Endothelial cell of umbilical vein (primary cell): ENCODE measurements at regions not wholly inside any gene's neighbourhood (a gene's known extent, or its start where the extent isn't known, plus 50 kb on each side); places are given as distances from the start of the nearest gene placed in this dataset.

ENCODE experiments used
- BruUV-seq: library from RNA; stranded (reverse); fragments of 400-500 nt; replicated peaks from 2 replicates; lab custom pipeline; 2021; lab: Mats Ljungman, UMichigan
- CTCF ChIA-PET: fragments of 300-600, 350-600 bp; sonication (Branson Sonifier 250); formaldehyde crosslinking; loops from one replicate; lab custom pipeline; 2021; ENCODE audit warnings: antibody characterized with exemption, inconsistent platforms; lab: Charles Lee
- POLR2A ChIA-PET: fragments of 300-600, 350-600 bp; sonication (Branson Sonifier 250); formaldehyde crosslinking; loops from one replicate; lab custom pipeline; 2021; ENCODE audit warnings: antibody characterized with exemption, inconsistent platforms; lab: Charles Lee
- DNase-seq: peaks from one replicate; pipeline ENCODE4 v3.0.0-alpha.2; 2011; ENCODE audit warnings: low read depth, low spot score
- FAIRE-seq: peaks from 2 replicates; lab custom pipeline; 2011; peaks lifted over from hg19 to GRCh38; lab: Jason Lieb, UNC
- H2AFZ ChIP-seq: 2 replicates; pipeline ENCODE4 v1.6.0; 2012; ENCODE audit warnings: low read depth, low read length, control low read depth, inconsistent platforms
- H3K27ac ChIP-seq: 2 replicates; pipeline ENCODE4 v1.5.1; 2011; ENCODE audit warnings: low read depth, mild to moderate bottlenecking, control low read depth, low read length, moderate library complexity; ENCODE audit not compliant: insufficient read depth
- H3K27me3 ChIP-seq, 2 experiments: 2 replicates each; pipeline versions ENCODE4 v1.6.0 to v1.6.1; 2011; ENCODE audit warnings: low read length in 2 of 2, mixed read lengths in 1 of 2; ENCODE audit not compliant: control insufficient read depth in 2 of 2, insufficient read depth in 2 of 2
- H3K36me3 ChIP-seq, 2 experiments: 2 replicates in 1 of 2; 3 replicates in 1 of 2; pipeline ENCODE4 v1.5.1; 2011; ENCODE audit warnings: low read length in 2 of 2, mild to moderate bottlenecking in 1 of 2, moderate library complexity in 1 of 2; ENCODE audit not compliant: control insufficient read depth in 2 of 2, insufficient read depth in 2 of 2; ENCODE audit errors: extremely low read depth in 1 of 2
- H3K4me1 ChIP-seq: 3 replicates; pipeline ENCODE4 v1.5.1; 2011; ENCODE audit warnings: mild to moderate bottlenecking, low read length; ENCODE audit not compliant: control insufficient read depth, insufficient read depth; ENCODE audit errors: extremely low read depth
- H3K4me2 ChIP-seq: 2 replicates; pipeline ENCODE4 v1.6.1; 2011; ENCODE audit warnings: low read length, control low read depth, mixed read lengths; ENCODE audit not compliant: insufficient read depth
- H3K4me3 ChIP-seq, 3 experiments: fragments of 200-600 bp in 1 of 3; sonication (generic), shearing (Covaris generic) in 1 of 3; replicated peaks in 1 of 3; 2 replicates each; pipeline ENCODE4 v1.5.1; 2011 to 2016; ENCODE audit warnings: control low read depth in 3 of 3, low read length in 3 of 3, mild to moderate bottlenecking in 2 of 3, inconsistent platforms in 1 of 3, low read depth in 1 of 3, moderate library complexity in 1 of 3; ENCODE audit not compliant: insufficient read depth in 1 of 3
- H3K79me2 ChIP-seq: 2 replicates; pipeline ENCODE4 v1.6.0; 2012; ENCODE audit warnings: low read length, inconsistent platforms; ENCODE audit not compliant: control insufficient read depth, insufficient read depth
- H3K9ac ChIP-seq: replicated peaks from 2 replicates; pipeline ENCODE3; 2011; ENCODE audit warnings: low read length, control low read depth; ENCODE audit not compliant: insufficient read depth; ENCODE audit errors: extremely low read depth
- H3K9me1 ChIP-seq: replicated peaks from 3 replicates; pipeline ENCODE4 v1.6.0; 2011; ENCODE audit warnings: mild to moderate bottlenecking, low read length; ENCODE audit not compliant: control insufficient read depth, insufficient read depth; ENCODE audit errors: extremely low read depth
- H3K9me3 ChIP-seq: replicated peaks from 2 replicates; pipeline ENCODE4 v1.5.1; 2012; ENCODE audit warnings: low read length, inconsistent platforms; ENCODE audit not compliant: control insufficient read depth, insufficient read depth
- H4K20me1 ChIP-seq: replicated peaks from 2 replicates; pipeline ENCODE3; 2011; ENCODE audit warnings: mild to moderate bottlenecking, low read length; ENCODE audit not compliant: control insufficient read depth, insufficient read depth; ENCODE audit errors: extremely low read depth
- EZH2 ChIP-seq: IDR thresholded peaks from 2 replicates; pipeline ENCODE4 v1.6.1; 2012; ENCODE audit warnings: borderline replicate concordance, low read depth, mild to moderate bottlenecking, moderate library complexity, low read length, inconsistent platforms; ENCODE audit not compliant: severe bottlenecking
- FOS ChIP-seq: IDR thresholded peaks from 2 replicates; pipeline ENCODE4 v1.6.1; 2011; ENCODE audit warnings: mild to moderate bottlenecking, low read length, moderate library complexity, borderline replicate concordance; ENCODE audit not compliant: insufficient read depth
- GATA2 ChIP-seq: IDR thresholded peaks from 2 replicates; pipeline ENCODE4 v1.7.0; 2011; ENCODE audit warnings: low read depth, mild to moderate bottlenecking, moderate library complexity, mixed read lengths, low read length; ENCODE audit not compliant: insufficient read length, insufficient read depth
- JUN ChIP-seq: IDR thresholded peaks from 2 replicates; pipeline ENCODE4 v1.6.1; 2011; ENCODE audit warnings: borderline replicate concordance, low read depth; ENCODE audit not compliant: insufficient read length, insufficient read depth
- MYC ChIP-seq: IDR thresholded peaks from one replicate; pipeline ENCODE4 v1.6.1; 2011; ENCODE audit warnings: mild to moderate bottlenecking, low read depth, low read length
- POLR2A ChIP-seq: IDR thresholded peaks from 2 replicates; pipeline ENCODE4 v1.6.1; 2012; ENCODE audit warnings: low read depth, mild to moderate bottlenecking, control low read depth, low read length
- POLR2AphosphoS5 ChIP-seq: IDR thresholded peaks from 2 replicates; pipeline ENCODE4 v1.6.1; 2012; ENCODE audit warnings: low read depth, mild to moderate bottlenecking, control low read depth, low read length, moderate library complexity; ENCODE audit not compliant: insufficient read depth
- dilution Hi-C: fragments of 300-500 bp; cut with MboI; formaldehyde crosslinking; loops from one replicate; pipeline ENCODE4 v1.15.0; 2019; ENCODE audit warnings: low sequenced_read_pairs; ENCODE audit not compliant: extremely low pct_ligation_motif_present
- intact Hi-C: fragments of 100-400 bp; cut with micrococcal nuclease; formaldehyde crosslinking; loops from one replicate; pipeline ENCODE4 v1.10.0; 2022
- TF ChIP-seq, protein P1 (sequence below): IDR thresholded peaks from 2 replicates; pipeline ENCODE4 v1.6.1; 2011; ENCODE audit not compliant: insufficient read depth, insufficient read length
- TF ChIP-seq, protein P2 (sequence below), 2 donors: IDR thresholded peaks; 1 replicate in 1 of 2; 2 replicates in 1 of 2; pipeline ENCODE4 v1.5.1; 2011; ENCODE audit warnings: low read length in 2 of 2, mild to moderate bottlenecking in 2 of 2, moderate library complexity in 2 of 2, control low read depth in 1 of 2, inconsistent platforms in 1 of 2, low read depth in 1 of 2; ENCODE audit not compliant: insufficient read depth in 1 of 2; ENCODE audit errors: extremely low read depth in 1 of 2

- Histone ChIP-seq H3K4me1 (no peaks in the 10 kb centered on the region), H3K4me3 (no peak overlapping the region), H3K9me1 (no peaks in the 10 kb centered on the region), H2AFZ (no peak overlapping the region), H3K79me2 (no peaks in the 10 kb centered on the region), H3K4me2 (no peak overlapping the region), H3K9ac (no peak overlapping the region), H3K27me3 (no peaks in the 10 kb centered on the region), H3K9me3 (no peaks in the 10 kb centered on the region), H3K27ac (no peak overlapping the region), H3K36me3 (no peaks in the 10 kb centered on the region), H4K20me1 (no peaks in the 10 kb centered on the region)
- dilution Hi-C loops, result no loop called here
- TF ChIP-seq EZH2 (no peak), FOS (no peak)
- TF ChIP-seq, protein P1, sequence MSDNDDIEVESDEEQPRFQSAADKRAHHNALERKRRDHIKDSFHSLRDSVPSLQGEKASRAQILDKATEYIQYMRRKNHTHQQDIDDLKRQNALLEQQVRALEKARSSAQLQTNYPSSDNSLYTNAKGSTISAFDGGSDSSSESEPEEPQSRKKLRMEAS, result no peak
- DNase-seq (no peak), FAIRE-seq (no peak)
- intact Hi-C loops, result no loop called here
- CTCF ChIA-PET, result no interaction called here
- POLR2A ChIA-PET, result no interaction called here
- BruUV-seq, result no TSS peak
Measured at GRCh38 chr3:64747679-64748078, 59.9 kb upstream of the ADAMTS9 start.

- H3K4me3 ChIP-seq, result no peak overlapping the region
- H3K36me3 ChIP-seq, result no peaks in the 10 kb centered on the region
- H3K4me2 ChIP-seq, result no peak overlapping the region
- dilution Hi-C loops (no loop called here), intact Hi-C loops (no loop called here)
- H3K79me2 ChIP-seq, result no peaks in the 10 kb centered on the region
- ChIA-PET CTCF (interaction anchor here (1.1 kb wide), 1 partner anchor 427 kb away, joined by 4 read pairs; no protein-coding TSS in a partner anchor), POLR2A (interaction anchor here (0.6 kb wide), 1 partner anchor 29 kb away, joined by 3 read pairs; no protein-coding TSS in a partner anchor)
- no peaks in the 10 kb centered on the region for H3K27me3 ChIP-seq
- no peak overlapping the region for H3K27ac ChIP-seq
- FAIRE-seq, result no peak
- BruUV-seq, result no TSS peak
- H2AFZ ChIP-seq, result no peak overlapping the region
- H3K9me1 ChIP-seq, result no peaks in the 10 kb centered on the region
- H3K9ac ChIP-seq, result no peak overlapping the region
- DNase-seq, result no peak
- no peaks in the 10 kb centered on the region for H3K4me1 ChIP-seq
- TF ChIP-seq, protein P1, result no peak
- TF ChIP-seq FOS (no peak), POLR2A (no peak), EZH2 (no peak), MYC (no peak), POLR2AphosphoS5 (no peak), JUN (no peak), GATA2 (no peak)
- TF ChIP-seq, protein P2, sequence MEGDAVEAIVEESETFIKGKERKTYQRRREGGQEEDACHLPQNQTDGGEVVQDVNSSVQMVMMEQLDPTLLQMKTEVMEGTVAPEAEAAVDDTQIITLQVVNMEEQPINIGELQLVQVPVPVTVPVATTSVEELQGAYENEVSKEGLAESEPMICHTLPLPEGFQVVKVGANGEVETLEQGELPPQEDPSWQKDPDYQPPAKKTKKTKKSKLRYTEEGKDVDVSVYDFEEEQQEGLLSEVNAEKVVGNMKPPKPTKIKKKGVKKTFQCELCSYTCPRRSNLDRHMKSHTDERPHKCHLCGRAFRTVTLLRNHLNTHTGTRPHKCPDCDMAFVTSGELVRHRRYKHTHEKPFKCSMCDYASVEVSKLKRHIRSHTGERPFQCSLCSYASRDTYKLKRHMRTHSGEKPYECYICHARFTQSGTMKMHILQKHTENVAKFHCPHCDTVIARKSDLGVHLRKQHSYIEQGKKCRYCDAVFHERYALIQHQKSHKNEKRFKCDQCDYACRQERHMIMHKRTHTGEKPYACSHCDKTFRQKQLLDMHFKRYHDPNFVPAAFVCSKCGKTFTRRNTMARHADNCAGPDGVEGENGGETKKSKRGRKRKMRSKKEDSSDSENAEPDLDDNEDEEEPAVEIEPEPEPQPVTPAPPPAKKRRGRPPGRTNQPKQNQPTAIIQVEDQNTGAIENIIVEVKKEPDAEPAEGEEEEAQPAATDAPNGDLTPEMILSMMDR (IDR thresholded peaks at IDR 0.05; ENCODE audit: extremely low read depth in 1 of 2, insufficient read depth in 1 of 2, low read depth in 1 of 2, low read length in 2 of 2), result no peak
- H4K20me1 ChIP-seq, result no peaks in the 10 kb centered on the region
- no peaks in the 10 kb centered on the region for H3K9me3 ChIP-seq
Measured at GRCh38 chr3:64743887-64744243, 56.1 kb upstream of the ADAMTS9 start.
